GM12874 (cell line): ENCODE measurements at regions not wholly inside any gene's neighbourhood (a gene's known extent, or its start where the extent isn't known, plus 50 kb on each side); places are given as distances from the start of the nearest gene placed in this dataset.

ENCODE experiments used
- CTCF ChIP-seq: IDR thresholded peaks from 2 replicates; pipeline ENCODE4 v1.5.1; 2011; ENCODE audit warnings: low read depth, mild to moderate bottlenecking, control low read depth, low read length, moderate library complexity; ENCODE audit not compliant: insufficient read depth

- no peak for TF ChIP-seq CTCF
Observed at GRCh38 chr11:29584342-29584741, 432.5 kb downstream of the KCNA4 start.

- TF ChIP-seq CTCF, result no peak
Observed at GRCh38 chr11:29578806-29579205, 438.0 kb downstream of the KCNA4 start.

GRCh38 chr11:29564486-29564885 lies 452.3 kb downstream of the KCNA4 start:
- no peak for TF ChIP-seq CTCF

- no peak for TF ChIP-seq CTCF
Observed at GRCh38 chr11:29562183-29562582, 454.6 kb downstream of the KCNA4 start.

GRCh38 chr11:29553990-29554389 lies 462.8 kb downstream of the KCNA4 start:
- no peak for TF ChIP-seq CTCF

GRCh38 chr11:29538339-29539036 lies 478.3 kb downstream of the KCNA4 start:
- TF ChIP-seq CTCF, result no peak

- TF ChIP-seq CTCF, result no peak
Observed at GRCh38 chr11:29534836-29535235, 482.0 kb downstream of the KCNA4 start.
